Neuron (in vitro differentiated cells): ENCODE measurements at regions not wholly inside any gene's neighbourhood (a gene's known extent, or its start where the extent isn't known, plus 50 kb on each side); places are given as distances from the start of the nearest gene placed in this dataset.

Source experiments
- H2AFZ ChIP-seq: one replicate; pipeline ENCODE4 v1.6.1; 2013; ENCODE audit warnings: low read depth, mild to moderate bottlenecking, inconsistent platforms, low read length, moderate library complexity
- H3K27me3 ChIP-seq: one replicate; pipeline ENCODE4 v1.6.1; 2013; ENCODE audit warnings: low read length; ENCODE audit not compliant: insufficient read depth
- H3K36me3 ChIP-seq: one replicate; pipeline ENCODE4 v1.6.1; 2013; ENCODE audit warnings: low read length; ENCODE audit not compliant: insufficient read depth
- H3K4me1 ChIP-seq: one replicate; pipeline ENCODE4 v1.6.1; 2013; ENCODE audit warnings: low read length; ENCODE audit not compliant: insufficient read depth
- H3K4me3 ChIP-seq: 2 replicates; pipeline ENCODE4 v1.5.1; 2013; ENCODE audit warnings: mild to moderate bottlenecking, low read length, moderate library complexity
- H3K9me3 ChIP-seq: one replicate; pipeline ENCODE4 v1.6.1; 2013; ENCODE audit warnings: low read length

- no peak overlapping the region for H2AFZ ChIP-seq
- H3K36me3 ChIP-seq = no peaks in the 10 kb centered on the region
- no peak overlapping the region for H3K4me3 ChIP-seq
- no peaks in the 10 kb centered on the region for H3K9me3 ChIP-seq
- no peaks in the 10 kb centered on the region for H3K27me3 ChIP-seq
- no peaks in the 10 kb centered on the region for H3K4me1 ChIP-seq
Observed at GRCh38 chr5:117235786-117236185, 661.2 kb upstream of the SEMA6A start.

- Histone ChIP-seq H3K4me3 (no peak overlapping the region), H2AFZ (no peak overlapping the region), H3K9me3 (no peaks in the 10 kb centered on the region), H3K36me3 (no peaks in the 10 kb centered on the region), H3K27me3 (no peaks in the 10 kb centered on the region), H3K4me1 (no peaks in the 10 kb centered on the region)
Observed at GRCh38 chr5:117230375-117230774, 655.8 kb upstream of the SEMA6A start.

DNA sequence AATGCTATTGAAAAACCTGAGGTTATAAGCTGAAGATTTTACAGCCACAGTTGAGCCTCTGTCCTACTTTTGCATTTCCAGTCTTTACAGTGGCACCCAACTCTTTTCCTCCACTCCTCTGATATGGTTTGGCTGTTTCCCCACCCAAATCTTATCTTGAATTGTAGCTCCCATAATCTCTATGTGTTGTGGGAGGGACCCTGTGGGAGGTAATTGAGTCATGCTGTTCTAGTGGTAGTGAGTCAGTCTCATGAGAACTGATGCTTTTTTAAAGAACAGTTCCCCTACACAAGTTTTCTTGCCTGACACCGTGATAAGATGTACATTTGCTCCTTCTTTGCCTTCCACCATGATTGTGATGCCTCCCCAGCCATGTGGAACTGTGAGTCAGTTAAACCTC is 646.1 kb upstream of the SEMA6A start:
- Histone ChIP-seq H3K36me3 (no peaks in the 10 kb centered on the region), H3K4me3 (no peak overlapping the region), H3K9me3 (no peaks in the 10 kb centered on the region), H3K4me1 (peaks cover 7% of the 10 kb centered on the region), H2AFZ (no peak overlapping the region), H3K27me3 (no peaks in the 10 kb centered on the region)

DNA sequence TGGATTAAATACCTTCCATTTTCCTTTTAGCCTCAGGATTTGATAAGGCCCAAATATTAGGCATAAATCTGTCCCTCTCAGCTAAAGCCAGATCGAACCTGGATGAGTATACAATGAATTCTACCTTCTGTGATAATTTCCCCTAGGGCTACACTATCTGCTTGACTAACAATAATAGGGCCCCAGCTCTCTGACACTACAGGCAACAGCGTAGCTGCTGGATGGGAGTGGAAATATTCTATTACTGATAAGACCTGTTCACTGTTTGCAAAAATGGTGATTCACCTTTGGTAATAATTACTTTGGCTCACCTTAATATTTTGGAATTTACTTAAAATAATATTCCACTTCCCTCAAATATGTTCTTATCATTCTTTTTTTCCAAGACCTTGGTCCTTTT is 644.2 kb upstream of the SEMA6A start:
- Histone ChIP-seq H3K27me3 (no peaks in the 10 kb centered on the region), H3K36me3 (no peaks in the 10 kb centered on the region), H3K4me1 (peaks cover 7% of the 10 kb centered on the region), H3K4me3 (no peak overlapping the region), H2AFZ (no peak overlapping the region), H3K9me3 (no peaks in the 10 kb centered on the region)

DNA sequence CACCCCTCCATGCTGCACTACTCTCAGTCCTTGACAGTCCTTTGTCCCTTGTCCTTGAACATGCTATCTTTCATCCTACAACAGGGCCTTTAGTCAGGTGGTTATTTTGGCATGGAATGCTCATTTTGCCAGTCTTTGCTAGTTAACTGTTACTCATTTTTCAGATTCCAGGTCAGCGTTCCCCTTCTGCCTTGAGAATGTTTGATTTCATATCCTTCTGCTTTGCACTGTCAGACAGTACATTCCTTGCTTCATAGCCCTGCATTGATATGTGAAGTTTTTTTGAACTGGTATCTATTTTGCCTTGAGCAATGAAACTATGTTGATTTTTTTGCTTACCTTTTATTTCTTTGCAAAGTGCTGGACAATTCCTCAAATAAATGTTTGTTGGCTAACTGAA is 638.2 kb upstream of the SEMA6A start:
- no peaks in the 10 kb centered on the region for H3K36me3 ChIP-seq
- no peaks in the 10 kb centered on the region for H3K27me3 ChIP-seq
- H3K4me3 ChIP-seq = no peak overlapping the region
- H3K9me3 ChIP-seq = no peaks in the 10 kb centered on the region
- H2AFZ ChIP-seq = no peak overlapping the region
- peaks cover 6% of the 10 kb centered on the region for H3K4me1 ChIP-seq

DNA sequence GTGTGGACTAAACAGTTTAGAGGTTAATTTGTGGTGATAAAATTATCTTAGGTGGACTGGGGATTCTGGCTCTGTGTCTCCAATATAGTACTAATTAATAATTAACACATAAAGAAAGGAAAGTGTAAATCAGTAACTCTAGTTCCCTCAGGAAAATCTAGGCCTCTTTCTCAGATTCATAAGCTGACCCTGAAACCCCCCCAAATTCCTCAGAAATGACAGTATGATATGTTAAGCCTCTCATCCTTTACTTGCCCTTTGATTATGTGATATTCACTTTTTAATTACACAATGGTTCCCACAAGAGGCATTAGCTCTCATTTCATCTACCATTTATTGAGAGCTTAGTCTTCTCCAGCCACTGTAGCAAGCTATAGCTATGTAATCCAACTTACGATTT is 636.2 kb upstream of the SEMA6A start:
- H3K27me3 ChIP-seq = no peaks in the 10 kb centered on the region
- H3K4me1 ChIP-seq = no peaks in the 10 kb centered on the region
- H3K4me3 ChIP-seq = no peak overlapping the region
- H2AFZ ChIP-seq = no peak overlapping the region
- no peaks in the 10 kb centered on the region for H3K36me3 ChIP-seq
- H3K9me3 ChIP-seq = no peaks in the 10 kb centered on the region

- Histone ChIP-seq H3K27me3 (no peaks in the 10 kb centered on the region), H3K9me3 (no peaks in the 10 kb centered on the region), H3K4me1 (no peaks in the 10 kb centered on the region), H3K36me3 (no peaks in the 10 kb centered on the region), H2AFZ (no peak overlapping the region), H3K4me3 (no peak overlapping the region)
Observed at GRCh38 chr5:117209479-117209878, 634.9 kb upstream of the SEMA6A start.

DNA sequence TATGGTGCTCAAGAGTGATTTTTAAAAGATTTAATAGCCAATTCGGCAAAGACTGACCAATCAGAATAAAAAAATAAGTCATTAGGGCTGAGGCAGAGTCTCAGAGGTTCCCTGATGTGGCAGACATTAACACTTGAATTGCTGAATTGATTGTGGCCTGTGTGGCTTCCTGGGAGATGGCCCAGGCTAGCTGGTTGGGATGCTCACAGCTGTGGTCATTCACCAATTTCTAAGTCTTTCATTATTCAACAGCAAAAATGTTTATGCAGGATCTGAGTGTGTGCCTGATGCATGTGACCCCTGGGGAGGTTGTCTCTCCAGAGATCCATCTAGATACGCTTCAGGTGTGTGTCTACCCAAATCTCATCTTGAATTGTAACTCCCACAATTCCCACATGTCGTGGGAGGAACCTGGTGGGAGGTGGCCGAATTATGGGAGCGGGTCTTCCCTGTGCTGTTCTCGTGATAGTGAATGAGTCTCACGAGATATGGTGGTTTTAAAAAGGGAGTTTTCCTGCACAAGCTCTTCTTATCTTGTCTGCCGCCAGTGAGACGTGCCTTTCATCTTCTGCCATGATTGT is 632.6 kb upstream of the SEMA6A start:
- no peak overlapping the region for H3K4me3 ChIP-seq
- H2AFZ ChIP-seq = no peak overlapping the region
- H3K27me3 ChIP-seq = no peaks in the 10 kb centered on the region
- no peaks in the 10 kb centered on the region for H3K4me1 ChIP-seq
- no peaks in the 10 kb centered on the region for H3K36me3 ChIP-seq
- H3K9me3 ChIP-seq = no peaks in the 10 kb centered on the region

DNA sequence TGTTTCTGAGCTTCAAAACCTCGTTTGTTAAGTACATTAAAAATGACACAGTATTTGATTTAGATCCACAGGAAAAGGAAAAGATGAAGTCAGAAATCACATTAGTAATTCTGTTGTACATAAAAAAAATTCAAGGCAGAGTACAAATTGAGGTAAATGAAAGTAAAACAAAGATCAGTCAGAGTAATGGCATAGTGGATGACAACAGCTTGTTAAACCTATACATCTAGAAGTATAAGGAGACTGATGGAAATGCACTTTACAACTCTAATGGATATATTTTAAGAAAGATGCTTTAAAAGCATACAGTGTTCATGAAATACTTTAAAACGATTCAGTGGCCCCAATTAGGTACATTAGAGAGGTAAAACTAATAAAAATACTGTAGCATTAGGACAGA is 631.3 kb upstream of the SEMA6A start:
- Histone ChIP-seq H3K4me3 (no peak overlapping the region), H3K27me3 (no peaks in the 10 kb centered on the region), H3K4me1 (no peaks in the 10 kb centered on the region), H3K9me3 (no peaks in the 10 kb centered on the region), H2AFZ (no peak overlapping the region), H3K36me3 (no peaks in the 10 kb centered on the region)

GRCh38 chr5:117204926-117205869 is 630.6 kb upstream of the SEMA6A start:
- no peak overlapping the region for H2AFZ ChIP-seq
- no peaks in the 10 kb centered on the region for H3K36me3 ChIP-seq
- H3K9me3 ChIP-seq = no peaks in the 10 kb centered on the region
- H3K4me3 ChIP-seq = no peak overlapping the region
- H3K27me3 ChIP-seq = no peaks in the 10 kb centered on the region
- H3K4me1 ChIP-seq = no peaks in the 10 kb centered on the region

DNA sequence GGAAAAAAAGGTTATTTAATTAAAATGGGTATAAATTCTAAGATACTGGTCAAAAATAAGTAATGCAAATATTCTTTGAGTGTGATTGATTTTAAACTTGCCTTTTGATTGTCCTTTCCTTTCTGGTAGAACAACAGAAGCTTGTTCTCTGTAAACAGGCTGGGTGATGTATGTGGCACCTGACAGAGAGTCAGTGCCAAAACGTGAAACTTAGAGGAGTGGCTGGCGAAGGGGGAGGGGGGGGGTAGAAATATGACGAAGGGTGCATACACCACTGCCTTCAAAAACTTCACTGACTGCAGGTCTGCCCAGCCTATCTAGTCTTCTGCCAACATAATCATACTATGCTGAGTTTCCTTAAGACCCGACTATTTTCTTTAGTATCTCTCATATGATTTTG is 629.8 kb upstream of the SEMA6A start:
- H3K36me3 ChIP-seq = no peaks in the 10 kb centered on the region
- H3K27me3 ChIP-seq = no peaks in the 10 kb centered on the region
- H2AFZ ChIP-seq = no peak overlapping the region
- no peaks in the 10 kb centered on the region for H3K4me1 ChIP-seq
- H3K9me3 ChIP-seq = no peaks in the 10 kb centered on the region
- H3K4me3 ChIP-seq = no peak overlapping the region

DNA sequence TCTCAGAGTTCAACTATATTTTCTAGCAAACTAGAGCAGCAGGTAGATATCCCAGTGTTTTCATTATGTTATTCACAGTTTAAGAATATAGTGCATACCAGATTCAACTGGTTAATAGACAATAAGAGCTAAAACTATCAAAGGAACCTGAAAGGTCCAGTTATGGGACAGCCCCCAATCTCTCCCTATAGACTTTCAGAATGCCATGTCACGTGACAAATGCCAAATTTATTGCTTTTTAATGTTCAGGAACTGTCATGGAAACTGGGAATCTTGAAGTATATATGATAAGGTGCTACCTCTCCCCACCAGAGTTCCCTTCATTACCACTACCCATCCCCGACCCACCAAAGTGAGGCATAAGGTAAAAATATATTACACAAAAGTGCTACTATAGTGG is 629.0 kb upstream of the SEMA6A start:
- Histone ChIP-seq H3K27me3 (no peaks in the 10 kb centered on the region), H3K4me1 (no peaks in the 10 kb centered on the region), H3K36me3 (no peaks in the 10 kb centered on the region), H3K9me3 (no peaks in the 10 kb centered on the region), H2AFZ (no peak overlapping the region), H3K4me3 (no peak overlapping the region)

GRCh38 chr5:117201001-117201400 is 626.4 kb upstream of the SEMA6A start:
- Histone ChIP-seq H3K27me3 (no peaks in the 10 kb centered on the region), H3K9me3 (no peaks in the 10 kb centered on the region), H3K4me1 (no peaks in the 10 kb centered on the region), H3K4me3 (no peak overlapping the region), H3K36me3 (no peaks in the 10 kb centered on the region), H2AFZ (no peak overlapping the region)
